RWPE1 (cell line): ENCODE measurements at regions not wholly inside any gene's neighbourhood (a gene's known extent, or its start where the extent isn't known, plus 50 kb on each side); places are given as distances from the start of the nearest gene placed in this dataset.

Experiments
- CTCF ChIA-PET: fragments of 350-600 bp; sonication (Branson Sonifier 250); formaldehyde crosslinking; extraction: SDS; loops from one replicate; lab custom pipeline; 2021; lab: Yijun Ruan, JAX
- POLR2A ChIA-PET: fragments of 400-600 bp; formaldehyde crosslinking; extraction: SDS; loops from one replicate; lab custom pipeline; 2020; ENCODE audit warnings: antibody characterized with exemption; ENCODE audit not compliant: low non-redundant PET; lab: Yijun Ruan, JAX
- DNase-seq: peaks from one replicate; pipeline ENCODE4 v3.0.0; 2012; ENCODE audit warnings: low spot score
- H3K27ac ChIP-seq: fragments of 450-650 bp; 2 replicates; pipeline ENCODE4 v1.5.1; 2017
- CTCF ChIP-seq: fragments of 450-650 bp; conservative IDR thresholded peaks from 2 replicates; pipeline ENCODE4 v1.5.1; 2017; ENCODE audit warnings: low read depth, mild to moderate bottlenecking

- CTCF ChIA-PET = interaction anchor here (0.6 to 1.6 kb wide), 7 partner anchors 9 to 1257 kb away, joined by 3 to 6 read pairs (median 4); no protein-coding TSS in a partner anchor
- no peak for TF ChIP-seq CTCF
- H3K27ac ChIP-seq = no peak overlapping the region
- no peak for DNase-seq
- POLR2A ChIA-PET = no interaction called here
These were observed 53.8 kb upstream of the PSEN2 start for GRCh38 chr1:226816576-226816975.

- ChIA-PET CTCF (interaction anchor here (0.5 to 1.7 kb wide), 10 partner anchors 13 to 264 kb away, joined by 3 to 9 read pairs (median 3); no protein-coding TSS in a partner anchor), POLR2A (interaction anchor here (0.6 to 1.1 kb wide), 3 partner anchors 77 to 152 kb away, joined by 3 to 4 read pairs (median 3); partner anchors contain the start of gene ITPKB)
- TF ChIP-seq CTCF = no peak
- peak; percentile 94 for DNase-seq
- H3K27ac ChIP-seq = peak overlapping the region; percentile 77
These were observed 55.5 kb upstream of the PSEN2 start for GRCh38 chr1:226814751-226815537.

DNA sequence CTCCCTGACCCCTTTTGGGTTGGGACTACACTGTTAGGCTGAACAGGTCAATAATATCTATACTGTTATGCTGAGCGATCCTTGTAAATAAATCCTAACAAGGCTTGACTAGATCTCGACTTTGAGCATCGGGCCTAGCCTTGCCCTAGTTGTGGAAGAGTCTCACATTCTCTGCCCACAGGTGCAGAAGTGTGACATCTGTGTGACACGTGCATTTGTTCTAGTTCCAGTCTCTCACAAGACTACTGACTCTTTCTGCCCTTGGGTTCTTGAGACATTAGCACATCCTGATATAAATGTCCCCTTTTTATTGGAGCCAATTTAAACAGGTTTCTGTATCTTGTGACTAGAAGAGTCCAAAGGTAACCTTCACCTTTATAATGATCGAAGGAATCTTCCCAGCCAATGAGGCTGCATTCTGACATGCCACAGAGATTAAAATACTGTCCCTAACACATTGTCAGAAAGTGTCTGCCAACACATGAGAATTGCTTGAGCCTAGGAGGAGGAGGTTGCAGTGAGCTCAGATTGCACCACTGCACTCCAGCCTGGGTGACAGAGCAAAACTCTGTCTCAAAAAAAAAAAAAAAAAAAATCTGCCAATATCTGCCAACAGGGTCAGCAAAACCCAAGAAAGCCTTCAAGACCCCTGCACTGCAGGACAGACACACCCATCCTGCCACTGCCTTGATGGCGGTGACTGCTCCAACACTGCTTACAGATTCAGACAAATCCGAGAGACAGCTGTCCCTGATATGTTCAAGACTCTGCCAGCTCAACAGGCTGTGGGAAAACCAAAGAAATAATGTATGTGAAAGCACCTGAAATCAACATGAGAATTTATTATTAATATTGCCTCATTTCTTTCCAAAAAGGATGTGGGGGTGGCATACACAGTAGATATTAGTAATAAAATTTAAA, 56.5 kb upstream of the PSEN2 start:
- ChIA-PET POLR2A (interaction anchor here (1.1 kb wide), 1 partner anchor 108 kb away, joined by 3 read pairs; no protein-coding TSS in a partner anchor), CTCF (interaction anchor here (0.6 to 1.7 kb wide), 4 partner anchors 14 to 569 kb away, joined by 4 to 9 read pairs (median 4); no protein-coding TSS in a partner anchor)
- DNase-seq = no peak
- peak overlapping the region; percentile 77 for H3K27ac ChIP-seq
- no peak for TF ChIP-seq CTCF

- TF ChIP-seq CTCF = no peak
- ChIA-PET POLR2A (no interaction called here), CTCF (interaction anchor here (0.5 to 1.7 kb wide), 3 partner anchors 18 to 185 kb away, joined by 4 to 8 read pairs (median 7); no protein-coding TSS in a partner anchor)
- no peak overlapping the region for H3K27ac ChIP-seq
- no peak for DNase-seq
These were observed 59.7 kb upstream of the PSEN2 start for GRCh38 chr1:226810681-226811080.

DNA sequence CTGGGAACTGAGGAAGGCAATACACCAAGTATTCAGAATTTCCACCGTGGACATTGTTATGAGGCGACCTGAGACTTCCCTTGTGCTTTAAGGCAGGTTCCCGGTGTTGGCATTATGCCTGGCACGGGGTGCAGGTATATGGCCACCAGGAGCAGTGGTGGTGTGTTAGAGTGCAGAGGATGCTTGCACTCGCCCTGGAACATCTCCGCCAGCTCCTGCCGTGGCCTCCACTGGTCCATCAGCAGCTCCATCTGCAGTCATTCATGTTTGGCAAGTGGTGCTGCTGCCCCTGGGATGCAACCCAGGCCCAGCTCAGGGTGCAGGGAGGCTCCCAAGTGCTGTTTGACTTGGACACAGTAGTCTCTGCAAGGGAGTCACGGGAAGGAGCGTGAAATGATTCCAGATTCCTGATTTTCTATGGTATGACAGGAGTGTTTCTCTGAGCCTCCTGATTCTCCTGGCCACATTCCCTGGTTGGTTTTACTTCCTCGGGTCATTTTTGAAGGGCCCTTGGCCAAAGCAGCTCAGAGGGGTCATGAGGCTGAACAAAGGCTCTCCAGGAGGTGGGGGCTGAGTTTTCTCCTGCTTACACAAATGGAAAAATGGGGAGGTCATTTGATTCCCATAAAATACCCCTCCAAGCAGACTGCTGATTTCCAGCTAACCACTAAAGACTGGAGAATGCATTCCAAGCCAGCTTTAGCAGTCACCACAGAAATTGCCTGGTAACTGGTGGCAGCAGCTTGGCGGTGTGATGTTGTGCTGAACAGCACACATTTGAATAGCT, 60.4 kb upstream of the PSEN2 start:
- ChIA-PET CTCF (interaction anchor here (0.5 to 1.7 kb wide), 4 partner anchors 14 to 184 kb away, joined by 3 to 8 read pairs (median 6); no protein-coding TSS in a partner anchor), POLR2A (no interaction called here)

More for the DNA sequence above, 60.4 kb upstream of the PSEN2 start:
- no peak for DNase-seq
- TF ChIP-seq CTCF = no peak
- H3K27ac ChIP-seq = no peak overlapping the region
